HepG2 (cell line): ENCODE measurements at regions not wholly inside any gene's neighbourhood (a gene's known extent, or its start where the extent isn't known, plus 50 kb on each side); places are given as distances from the start of the nearest gene placed in this dataset.

Source experiments
- ATAC-seq: fragments of 200-7000 bp; cut with Tn5 transposase; 3 replicates; pipeline ENCODE4 v1.9.1; 2020; ENCODE audit warnings: mild to moderate bottlenecking, moderate library complexity
- BruUV-seq: library from RNA; stranded (reverse); fragments of 400-500 nt; replicated peaks from 2 replicates; lab custom pipeline; 2021; lab: Mats Ljungman, UMichigan
- CTCF ChIA-PET: fragments of 300-600 bp; formaldehyde crosslinking; extraction: SDS; loops from one replicate; lab custom pipeline; 2021; ENCODE audit warnings: low total read pairs, inconsistent platforms, low intra/inter-chr PET ratio; lab: Yijun Ruan, JAX
- POLR2A ChIA-PET: fragments of 350-600 bp; sonication (Branson Sonifier 250); formaldehyde crosslinking; loops from one replicate; lab custom pipeline; 2020; ENCODE audit warnings: antibody characterized with exemption, inconsistent platforms; lab: Yijun Ruan, JAX
- DNase-seq: peaks from one replicate; pipeline ENCODE4 v3.0.0-alpha.2; 2015; ENCODE audit warnings: low spot score
- FAIRE-seq: peaks from 3 replicates; lab custom pipeline; 2011; peaks lifted over from hg19 to GRCh38; lab: Jason Lieb, UNC
- H2AFZ ChIP-seq: one replicate; pipeline ENCODE4 v1.6.1; 2011; ENCODE audit warnings: low read length, inconsistent platforms
- H3K27ac ChIP-seq: fragments of 300-600 bp; 3 replicates; pipeline ENCODE4 v1.8.0; 2011; ENCODE audit warnings: mixed run types, mild to moderate bottlenecking, mixed read lengths, low read length, inconsistent platforms; ENCODE audit not compliant: insufficient read depth; ENCODE audit errors: extremely low read length
- H3K27me3 ChIP-seq, 2 experiments: fragments of 200-600 bp in 1 of 2; 2 replicates in 1 of 2; 3 replicates in 1 of 2; pipeline versions ENCODE4 v1.6.0 to v1.8.0; 2011; ENCODE audit warnings: low read length in 2 of 2, mild to moderate bottlenecking in 2 of 2, moderate library complexity in 2 of 2, inconsistent platforms in 1 of 2; ENCODE audit not compliant: insufficient read depth in 2 of 2, control insufficient read depth in 1 of 2
- H3K36me3 ChIP-seq, 2 experiments: fragments of 200-600 bp in 1 of 2; replicated peaks in 1 of 2; 2 replicates in 1 of 2; 3 replicates in 1 of 2; pipeline versions ENCODE4 v1.5.1 to v1.8.0; 2011; ENCODE audit warnings: low read length in 2 of 2, inconsistent platforms in 1 of 2; ENCODE audit not compliant: insufficient read depth in 2 of 2, control insufficient read depth in 1 of 2
- H3K4me1 ChIP-seq: 2 replicates; pipeline ENCODE4 v1.5.1; 2012; ENCODE audit warnings: low read length, inconsistent platforms; ENCODE audit not compliant: insufficient read depth
- H3K4me2 ChIP-seq: 2 replicates; pipeline ENCODE4 v1.6.0; 2011; ENCODE audit warnings: low read depth, low read length, inconsistent platforms
- H3K4me3 ChIP-seq, 3 experiments: fragments of 200-600 bp in 1 of 3; sonication (generic), shearing (Covaris generic) in 1 of 3; replicated peaks in 1 of 3; 2 replicates each; pipeline ENCODE4 v1.5.1; 2011 to 2016; ENCODE audit warnings: low read length in 3 of 3, inconsistent platforms in 2 of 3, low read depth in 2 of 3, mild to moderate bottlenecking in 2 of 3, control low read depth in 1 of 3, mixed read lengths in 1 of 3; ENCODE audit not compliant: insufficient read depth in 1 of 3
- H3K79me2 ChIP-seq: one replicate; pipeline ENCODE4 v1.6.1; 2011; ENCODE audit warnings: low read length, inconsistent platforms; ENCODE audit not compliant: insufficient read depth
- H3K9ac ChIP-seq: 2 replicates; pipeline ENCODE4 v1.6.0; 2011; ENCODE audit warnings: mild to moderate bottlenecking, low read depth, low read length, inconsistent platforms; ENCODE audit not compliant: insufficient read depth
- H3K9me3 ChIP-seq: 2 replicates; pipeline ENCODE4 v1.5.1; 2012; ENCODE audit warnings: mild to moderate bottlenecking, low read length
- H4K20me1 ChIP-seq: 2 replicates; pipeline ENCODE4 v1.6.0; 2011; ENCODE audit warnings: inconsistent platforms, mild to moderate bottlenecking, low read length, moderate library complexity; ENCODE audit not compliant: insufficient read depth
- ARNTL ChIP-seq: sonication (generic); formaldehyde crosslinking; IDR thresholded peaks from 2 replicates; pipeline ENCODE4 v1.4.0; 2020; ENCODE audit warnings: mild to moderate bottlenecking, missing genetic modification reagents
- CHCHD3 ChIP-seq: sonication (generic); formaldehyde crosslinking; IDR thresholded peaks from 2 replicates; pipeline ENCODE4 v1.8.0; 2022; ENCODE audit warnings: mild to moderate bottlenecking, missing genetic modification reagents, moderate library complexity
- DBP ChIP-seq: sonication (generic); formaldehyde crosslinking; IDR thresholded peaks from 2 replicates; pipeline ENCODE4 v1.4.0; 2020; ENCODE audit warnings: missing genetic modification reagents; ENCODE audit errors: not compliant biosample characterization
- IKZF1 ChIP-seq: fragments of 450-650 bp; IDR thresholded peaks from 2 replicates; pipeline ENCODE4 v1.7.1; 2016
- IRF2 ChIP-seq: IDR thresholded peaks from 2 replicates; pipeline ENCODE4 v1.6.1; 2018; ENCODE audit warnings: missing genetic modification reagents, missing compliant biosample characterization
- NCOA5 ChIP-seq: sonication (generic); formaldehyde crosslinking; IDR thresholded peaks from 2 replicates; pipeline ENCODE4 v1.4.0; 2020; ENCODE audit warnings: missing genetic modification reagents
- NPAS2 ChIP-seq: sonication (generic); formaldehyde crosslinking; IDR thresholded peaks from 2 replicates; pipeline ENCODE4 v1.8.0; 2022; ENCODE audit warnings: mild to moderate bottlenecking, missing genetic modification reagents, borderline replicate concordance
- NR1H2 ChIP-seq: sonication (generic); formaldehyde crosslinking; IDR thresholded peaks from 2 replicates; pipeline ENCODE4 v1.8.1; 2022; ENCODE audit warnings: low read depth, missing genetic modification reagents, borderline replicate concordance
- PLRG1 ChIP-seq: fragments of 450-650 bp; conservative IDR thresholded peaks from 2 replicates; pipeline ENCODE4 v1.6.1; 2016
- RAD51 ChIP-seq: fragments of 450-650 bp; IDR thresholded peaks from 2 replicates; pipeline ENCODE4 v1.6.1; 2016; ENCODE audit warnings: borderline replicate concordance
- SMC3 ChIP-seq: IDR thresholded peaks from 2 replicates; pipeline ENCODE4 v1.6.1; 2011; ENCODE audit warnings: low read length, improper control_type of control experiment
- SRSF9 ChIP-seq: fragments of 200-400 bp; formaldehyde crosslinking; IDR thresholded peaks from 2 replicates; pipeline ENCODE4 v1.6.1; 2018; ENCODE audit warnings: borderline replicate concordance, mild to moderate bottlenecking, low read depth, low read length; ENCODE audit not compliant: insufficient read depth, poor library complexity, severe bottlenecking
- TERF1 ChIP-seq: sonication (generic); formaldehyde crosslinking; IDR thresholded peaks from 2 replicates; pipeline ENCODE4 v1.8.0; 2022; ENCODE audit warnings: mild to moderate bottlenecking, missing genetic modification reagents, moderate library complexity
- ZBTB8A ChIP-seq: sonication (generic); formaldehyde crosslinking; IDR thresholded peaks from 2 replicates; pipeline ENCODE4 v1.4.0; 2020; ENCODE audit warnings: mild to moderate bottlenecking, low read depth, missing genetic modification reagents, borderline replicate concordance
- ZNF180 ChIP-seq: sonication (generic); formaldehyde crosslinking; IDR thresholded peaks from 2 replicates; pipeline ENCODE4 v1.4.0; 2020; ENCODE audit warnings: low read depth, missing genetic modification reagents, borderline replicate concordance
- ZNF292 ChIP-seq: sonication (generic); formaldehyde crosslinking; IDR thresholded peaks from 2 replicates; pipeline ENCODE4 v1.8.1; 2022; ENCODE audit warnings: mild to moderate bottlenecking, low read depth, missing genetic modification reagents, borderline replicate concordance
- ZNF34 ChIP-seq: sonication (generic); formaldehyde crosslinking; IDR thresholded peaks from 2 replicates; pipeline ENCODE4 v1.4.0; 2020; ENCODE audit warnings: mild to moderate bottlenecking, missing genetic modification reagents, borderline replicate concordance
- ZNF569 ChIP-seq: sonication (generic); formaldehyde crosslinking; IDR thresholded peaks from 2 replicates; pipeline ENCODE4 v1.5.0; 2020; ENCODE audit warnings: mild to moderate bottlenecking, missing genetic modification reagents, moderate library complexity, borderline replicate concordance
- ZNF713 ChIP-seq: sonication (generic); formaldehyde crosslinking; IDR thresholded peaks from 2 replicates; pipeline ENCODE4 v1.4.0; 2020; ENCODE audit warnings: mild to moderate bottlenecking, missing genetic modification reagents
- WGBS: methylation state at CpG from one replicate; pipeline ENCODE4 v1.1.6; 2017; ENCODE audit warnings: low lambda C conversion rate; 5-methylcytosine and 5-hydroxymethylcytosine counted together
- in situ Hi-C: cut with HindIII; loops from 2 replicates; pipeline ENCODE4 v1.10.0; 2017; ENCODE audit warnings: low pct_unique_long_range_greater_than_20kb; ENCODE audit not compliant: extremely low pct_ligation_motif_present
- intact Hi-C: fragments of 100-400 bp; cut with micrococcal nuclease; formaldehyde crosslinking; loops from one replicate; pipeline ENCODE4 v1.10.0; 2022; ENCODE audit not compliant: unreplicated experiment

GRCh38 chr4:173777921-173778320 is 247.9 kb upstream of the HAND2 start:
- no peak overlapping the region for H3K4me2 ChIP-seq
- FAIRE-seq: no peak
- H3K79me2 ChIP-seq: no peaks in the 10 kb centered on the region
- H3K36me3 ChIP-seq: no peaks in the 10 kb centered on the region
- H3K27me3 ChIP-seq: no peaks in the 10 kb centered on the region
- H3K9me3 ChIP-seq: peaks cover 24% of the 10 kb centered on the region; the same call in 1 of the 2 replicates
- in situ Hi-C loops: no loop called here
- no peaks in the 10 kb centered on the region for H4K20me1 ChIP-seq
- no peak for DNase-seq
- ChIA-PET CTCF (no interaction called here), POLR2A (no interaction called here)
- H3K27ac ChIP-seq: no peak overlapping the region
- no peak overlapping the region for H3K4me3 ChIP-seq
- no peak overlapping the region for H2AFZ ChIP-seq
- intact Hi-C loops: no loop called here
- no peaks in the 10 kb centered on the region for H3K4me1 ChIP-seq
- no peak for ATAC-seq
- BruUV-seq: no TSS peak
- H3K9ac ChIP-seq: no peak overlapping the region
- 5% methylated on average over 2 of the region's 2 CpGs for WGBS
- no peak for TF ChIP-seq ZBTB8A (CRISPR knock-in tag)
- TF ChIP-seq NCOA5: no peak
- TF ChIP-seq CHCHD3: no peak
- TF ChIP-seq IKZF1: no peak
- TF ChIP-seq SMC3: no peak
- no peak for TF ChIP-seq ZNF713 (CRISPR knock-in tag)
- TF ChIP-seq NR1H2: no peak

- Histone ChIP-seq H3K27ac (no peak overlapping the region), H3K4me2 (no peak overlapping the region), H2AFZ (no peak overlapping the region), H3K36me3 (no peaks in the 10 kb centered on the region), H3K9ac (no peak overlapping the region), H3K4me3 (no peak overlapping the region), H3K27me3 (no peaks in the 10 kb centered on the region), H3K4me1 (no peaks in the 10 kb centered on the region), H3K79me2 (no peaks in the 10 kb centered on the region), H4K20me1 (no peaks in the 10 kb centered on the region), H3K9me3 (peaks cover 24% of the 10 kb centered on the region; the same call in 1 of the 2 replicates)
- ATAC-seq (no peak), FAIRE-seq (no peak), DNase-seq (no peak)
- WGBS: 36% methylated on average over 3 of the region's 4 CpGs
- BruUV-seq: no TSS peak
- ChIA-PET POLR2A (no interaction called here), CTCF (no interaction called here)
- in situ Hi-C loops: no loop called here
- intact Hi-C loops: no loop called here
- no peak for TF ChIP-seq ZNF180
- TF ChIP-seq IRF2 (CRISPR knock-in tag): no peak
- no peak for TF ChIP-seq SRSF9
- no peak for TF ChIP-seq RAD51
- no peak for TF ChIP-seq TERF1 (CRISPR knock-in tag)
- no peak for TF ChIP-seq ZNF292 (CRISPR knock-in tag)
- TF ChIP-seq ZNF569 (CRISPR knock-in tag): no peak
- TF ChIP-seq ARNTL (CRISPR knock-in tag): no peak
- TF ChIP-seq PLRG1: no peak
- TF ChIP-seq ZNF34 (CRISPR knock-in tag): no peak
- no peak for TF ChIP-seq SMC3
- TF ChIP-seq DBP (CRISPR knock-in tag): no peak
- no peak for TF ChIP-seq NPAS2 (CRISPR knock-in tag)
Observed at GRCh38 chr4:173777421-173777820, 247.4 kb upstream of the HAND2 start.
